NCI-H2029 treated with DMSO at 0.1 percent for 48 hours (cell line): ENCODE measurements at regions not wholly inside any gene's neighbourhood (a gene's known extent, or its start where the extent isn't known, plus 50 kb on each side); places are given as distances from the start of the nearest gene placed in this dataset.
"Not testable (repeated sequence)": the region's sequence is repeated elsewhere in the genome, so short reads cannot be mapped to it uniquely, and the experiment has no call there.

ENCODE experiments used
- DNase-seq: peaks from one replicate; lab custom pipeline; 2025; lab: John Stamatoyannopoulos, UW

- DNase-seq: no peak
These were observed 52.5 kb upstream of the VSTM5 start for GRCh38 chr11:93902921-93903320.

GRCh38 chr11:93903989-93904388, 53.6 kb upstream of the VSTM5 start:
- DNase-seq: no peak

GRCh38 chr11:93904716-93905115, 54.3 kb upstream of the VSTM5 start:
- no peak for DNase-seq

- no peak for DNase-seq
These were observed 55.0 kb upstream of the VSTM5 start for GRCh38 chr11:93905384-93905783.

GRCh38 chr11:93906486-93906885, 56.1 kb upstream of the VSTM5 start:
- DNase-seq: no peak

- no peak for DNase-seq
These were observed 57.5 kb upstream of the VSTM5 start for GRCh38 chr11:93907901-93908300.

GRCh38 chr11:93908689-93909088, 58.3 kb upstream of the VSTM5 start:
- no peak for DNase-seq

- DNase-seq: no peak
These were observed 67.3 kb upstream of the VSTM5 start for GRCh38 chr11:93917673-93918072.

GRCh38 chr11:93921695-93922468, 71.5 kb upstream of the VSTM5 start:
- peak; percentile 75 for DNase-seq

- DNase-seq: no peak
These were observed 72.4 kb upstream of the VSTM5 start for GRCh38 chr11:93922830-93923229.

- DNase-seq: not testable (repeated sequence)
These were observed 75.7 kb upstream of the VSTM5 start for GRCh38 chr11:93926099-93926498.

GRCh38 chr11:93929407-93929806, 79.0 kb upstream of the VSTM5 start:
- DNase-seq: no peak

- no peak for DNase-seq
These were observed 82.8 kb upstream of the VSTM5 start for GRCh38 chr11:93933230-93933629.

GRCh38 chr11:93935826-93936225, 85.3 kb upstream of the HEPHL1 start:
- peak; percentile 78 for DNase-seq

- DNase-seq: no peak
These were observed 84.7 kb upstream of the HEPHL1 start for GRCh38 chr11:93936460-93936859.

GRCh38 chr11:93939084-93939760, 81.9 kb upstream of the HEPHL1 start:
- DNase-seq: no peak

GRCh38 chr11:93940395-93940794, 80.8 kb upstream of the HEPHL1 start:
- no peak for DNase-seq

GRCh38 chr11:93942176-93942575, 79.0 kb upstream of the HEPHL1 start:
- DNase-seq: no peak

GRCh38 chr11:93945596-93945995, 75.6 kb upstream of the HEPHL1 start:
- DNase-seq: no peak

- DNase-seq: no peak
These were observed 68.9 kb upstream of the HEPHL1 start for GRCh38 chr11:93952082-93952780.

- DNase-seq: no peak
These were observed 63.7 kb upstream of the HEPHL1 start for GRCh38 chr11:93957397-93957952.

GRCh38 chr11:93958991-93959390, 62.2 kb upstream of the HEPHL1 start:
- DNase-seq: no peak

GRCh38 chr11:93959663-93960062, 61.5 kb upstream of the HEPHL1 start:
- no peak for DNase-seq
